MM.1S (cell line): ENCODE measurements at regions not wholly inside any gene's neighbourhood (a gene's known extent, or its start where the extent isn't known, plus 50 kb on each side); places are given as distances from the start of the nearest gene placed in this dataset.

Experiments
- DNase-seq: peaks from one replicate; pipeline ENCODE4 v3.0.0-alpha.2; 2015
- H2AFZ ChIP-seq: fragments of 300-600 bp; sonication (generic); 2 replicates; pipeline ENCODE4 v1.6.0; 2016; ENCODE audit warnings: antibody characterized with exemption, low read length
- H3F3A ChIP-seq: fragments of 300-600 bp; sonication (generic); 2 replicates; pipeline ENCODE4 v1.6.1; 2016; ENCODE audit warnings: mild to moderate bottlenecking, antibody characterized with exemption, low read length, moderate library complexity, mixed read lengths; ENCODE audit not compliant: insufficient read depth
- H3K27ac ChIP-seq: fragments of 300-600 bp; sonication (generic); 2 replicates; pipeline ENCODE4 v1.5.1; 2016; ENCODE audit warnings: mild to moderate bottlenecking, low read length
- H3K27me3 ChIP-seq: fragments of 300-600 bp; sonication (generic); replicated peaks from 2 replicates; pipeline ENCODE4 v1.6.0; 2016; ENCODE audit warnings: low read length; ENCODE audit not compliant: insufficient read depth
- H3K36me3 ChIP-seq: fragments of 300-600 bp; sonication (generic); replicated peaks from 2 replicates; pipeline ENCODE4 v1.6.1; 2016; ENCODE audit warnings: mild to moderate bottlenecking, low read length, mixed read lengths; ENCODE audit not compliant: insufficient read depth
- H3K4me1 ChIP-seq: fragments of 300-600 bp; sonication (generic); 2 replicates; pipeline ENCODE4 v1.6.1; 2016; ENCODE audit warnings: low read length, mixed read lengths
- H3K4me2 ChIP-seq: fragments of 300-600 bp; sonication (generic); 2 replicates; pipeline ENCODE4 v1.6.0; 2016; ENCODE audit warnings: low read depth, low read length
- H3K4me3 ChIP-seq: fragments of 300-600 bp; sonication (generic); 2 replicates; pipeline ENCODE4 v1.5.1; 2016; ENCODE audit warnings: low read length, mixed read lengths
- H3K79me2 ChIP-seq: fragments of 300-600 bp; sonication (generic); 2 replicates; pipeline ENCODE4 v1.6.1; 2016; ENCODE audit warnings: mixed run types, low read length, mixed read lengths
- H3K9ac ChIP-seq: fragments of 300-600 bp; sonication (generic); 2 replicates; pipeline ENCODE4 v1.6.1; 2016; ENCODE audit warnings: low read length, mixed read lengths
- H3K9me2 ChIP-seq: fragments of 300-600 bp; sonication (generic); replicated peaks from 2 replicates; pipeline ENCODE4 v1.6.1; 2016; ENCODE audit warnings: mild to moderate bottlenecking, low read length, mixed read lengths; ENCODE audit not compliant: insufficient read depth
- H3K9me3 ChIP-seq: fragments of 300-600 bp; sonication (generic); replicated peaks from 2 replicates; pipeline ENCODE4 v1.6.1; 2016; ENCODE audit warnings: mild to moderate bottlenecking, low read length, mixed read lengths; ENCODE audit not compliant: insufficient read depth
- H4K20me1 ChIP-seq: fragments of 300-600 bp; sonication (generic); 2 replicates; pipeline ENCODE4 v1.6.1; 2016; ENCODE audit warnings: mild to moderate bottlenecking, low read length, moderate library complexity, mixed read lengths; ENCODE audit not compliant: insufficient read depth
- EZH2 ChIP-seq: fragments of 300-600 bp; sonication (generic); optimal IDR thresholded peaks from 2 replicates; pipeline ENCODE3; 2017; ENCODE audit warnings: low read depth, mild to moderate bottlenecking, antibody characterized with exemption, low read length, mixed read lengths
- EZH2phosphoT487 ChIP-seq: fragments of 300-600 bp; sonication (generic); IDR thresholded peaks from 2 replicates; pipeline ENCODE4 v1.6.1; 2018; ENCODE audit warnings: antibody characterized with exemption, low read length
- TF ChIP-seq, protein P1 (sequence below): fragments of 300-600 bp; sonication (generic); IDR thresholded peaks from 2 replicates; pipeline ENCODE4 v1.5.1; 2016; ENCODE audit warnings: antibody characterized with exemption, low read length, mixed read lengths

- H3K79me2 ChIP-seq, result no peaks in the 10 kb centered on the region
- no peaks in the 10 kb centered on the region for H3K36me3 ChIP-seq
- no peak overlapping the region for H3K4me3 ChIP-seq
- no peaks in the 10 kb centered on the region for H3K27me3 ChIP-seq
- TF ChIP-seq EZH2phosphoT487, result no peak
- TF ChIP-seq, protein P1, sequence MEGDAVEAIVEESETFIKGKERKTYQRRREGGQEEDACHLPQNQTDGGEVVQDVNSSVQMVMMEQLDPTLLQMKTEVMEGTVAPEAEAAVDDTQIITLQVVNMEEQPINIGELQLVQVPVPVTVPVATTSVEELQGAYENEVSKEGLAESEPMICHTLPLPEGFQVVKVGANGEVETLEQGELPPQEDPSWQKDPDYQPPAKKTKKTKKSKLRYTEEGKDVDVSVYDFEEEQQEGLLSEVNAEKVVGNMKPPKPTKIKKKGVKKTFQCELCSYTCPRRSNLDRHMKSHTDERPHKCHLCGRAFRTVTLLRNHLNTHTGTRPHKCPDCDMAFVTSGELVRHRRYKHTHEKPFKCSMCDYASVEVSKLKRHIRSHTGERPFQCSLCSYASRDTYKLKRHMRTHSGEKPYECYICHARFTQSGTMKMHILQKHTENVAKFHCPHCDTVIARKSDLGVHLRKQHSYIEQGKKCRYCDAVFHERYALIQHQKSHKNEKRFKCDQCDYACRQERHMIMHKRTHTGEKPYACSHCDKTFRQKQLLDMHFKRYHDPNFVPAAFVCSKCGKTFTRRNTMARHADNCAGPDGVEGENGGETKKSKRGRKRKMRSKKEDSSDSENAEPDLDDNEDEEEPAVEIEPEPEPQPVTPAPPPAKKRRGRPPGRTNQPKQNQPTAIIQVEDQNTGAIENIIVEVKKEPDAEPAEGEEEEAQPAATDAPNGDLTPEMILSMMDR, result no peak
- TF ChIP-seq EZH2, result no peak
- no peaks in the 10 kb centered on the region for H3K9me3 ChIP-seq
- H3K4me2 ChIP-seq, result no peak overlapping the region
- no peaks in the 10 kb centered on the region for H4K20me1 ChIP-seq
- no peaks in the 10 kb centered on the region for H3K4me1 ChIP-seq
- no peaks in the 10 kb centered on the region for H3F3A ChIP-seq
- no peaks in the 10 kb centered on the region for H3K9me2 ChIP-seq
- DNase-seq, result no peak
- no peak overlapping the region for H3K27ac ChIP-seq
- H2AFZ ChIP-seq, result no peak overlapping the region
- no peak overlapping the region for H3K9ac ChIP-seq
These were observed 699.7 kb upstream of the TBX3 start for GRCh38 chr12:115383668-115384067.

GRCh38 chr12:115382681-115383080, 698.7 kb upstream of the TBX3 start:
- no peaks in the 10 kb centered on the region for H3F3A ChIP-seq
- no peak overlapping the region for H3K4me2 ChIP-seq
- H4K20me1 ChIP-seq, result no peaks in the 10 kb centered on the region
- no peak overlapping the region for H3K9ac ChIP-seq
- H3K4me3 ChIP-seq, result no peak overlapping the region
- H3K9me3 ChIP-seq, result no peaks in the 10 kb centered on the region
- H2AFZ ChIP-seq, result no peak overlapping the region
- H3K79me2 ChIP-seq, result no peaks in the 10 kb centered on the region
- TF ChIP-seq, protein P1, result no peak
- TF ChIP-seq EZH2phosphoT487, result no peak
- no peak for TF ChIP-seq EZH2
- no peaks in the 10 kb centered on the region for H3K36me3 ChIP-seq
- H3K27me3 ChIP-seq, result no peaks in the 10 kb centered on the region
- H3K4me1 ChIP-seq, result no peaks in the 10 kb centered on the region
- no peak for DNase-seq
- H3K27ac ChIP-seq, result no peak overlapping the region
- H3K9me2 ChIP-seq, result no peaks in the 10 kb centered on the region

- Histone ChIP-seq H3K36me3 (no peaks in the 10 kb centered on the region), H3K4me2 (no peak overlapping the region), H3K4me3 (no peak overlapping the region), H3K27me3 (no peaks in the 10 kb centered on the region), H2AFZ (no peak overlapping the region), H3F3A (no peaks in the 10 kb centered on the region), H3K79me2 (no peaks in the 10 kb centered on the region), H3K9ac (no peak overlapping the region), H3K9me2 (no peaks in the 10 kb centered on the region), H3K27ac (no peak overlapping the region), H4K20me1 (no peaks in the 10 kb centered on the region), H3K9me3 (no peaks in the 10 kb centered on the region), H3K4me1 (no peaks in the 10 kb centered on the region)
- no peak for TF ChIP-seq EZH2phosphoT487
- no peak for TF ChIP-seq EZH2
- TF ChIP-seq, protein P1, result no peak
- no peak for DNase-seq
These were observed 696.7 kb upstream of the TBX3 start for GRCh38 chr12:115380546-115381120.
